ENCODE measurements at regions not wholly inside any gene's neighbourhood (a gene's known extent, or its start where the extent isn't known, plus 50 kb on each side); places are given as distances from the start of the nearest gene placed in this dataset.

DNA sequence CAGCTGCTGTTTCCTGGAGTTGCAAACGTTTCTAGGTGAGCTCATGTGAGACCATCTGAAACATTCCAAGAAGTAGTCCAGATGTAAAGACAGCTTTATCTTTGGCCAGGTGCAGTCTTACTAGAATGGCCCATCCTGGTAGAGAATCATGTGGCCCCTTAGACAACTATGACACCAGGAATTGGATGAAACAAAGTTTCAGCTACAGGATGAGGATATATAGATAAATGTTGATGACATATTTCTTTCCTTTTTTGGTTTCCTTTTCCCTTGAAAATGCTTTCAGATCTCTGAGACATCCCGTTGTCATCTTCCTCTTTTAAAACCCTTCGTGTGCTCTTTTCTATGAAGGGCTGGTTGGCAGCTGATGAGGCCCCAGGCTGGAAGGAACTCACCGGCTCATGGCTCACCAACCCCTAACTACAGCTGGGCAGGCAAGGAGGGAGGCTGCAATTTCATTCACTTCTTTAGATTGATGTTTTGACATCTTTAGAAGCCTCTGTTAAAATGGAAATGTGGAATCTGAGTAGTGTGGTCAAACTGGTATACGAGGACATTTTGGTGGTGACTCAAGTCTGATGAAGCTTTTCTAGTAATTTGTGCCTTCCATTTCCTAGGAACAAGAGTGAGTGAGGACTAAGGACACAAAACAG is 167.9 kb upstream of the TNFAIP3 start:
- in situ Hi-C loops (cut with MboI): no loop called here
- POLR2A ChIA-PET: interaction anchor here (0.6 to 4.1 kb wide), 10 partner anchors 13 to 603 kb away, joined by 3 to 24 read pairs (median 3); no protein-coding TSS in a partner anchor
- peak overlapping the region; percentile 49 for H2AFZ ChIP-seq (ENCODE audit: control insufficient read depth, low read depth, low read length)

DNA sequence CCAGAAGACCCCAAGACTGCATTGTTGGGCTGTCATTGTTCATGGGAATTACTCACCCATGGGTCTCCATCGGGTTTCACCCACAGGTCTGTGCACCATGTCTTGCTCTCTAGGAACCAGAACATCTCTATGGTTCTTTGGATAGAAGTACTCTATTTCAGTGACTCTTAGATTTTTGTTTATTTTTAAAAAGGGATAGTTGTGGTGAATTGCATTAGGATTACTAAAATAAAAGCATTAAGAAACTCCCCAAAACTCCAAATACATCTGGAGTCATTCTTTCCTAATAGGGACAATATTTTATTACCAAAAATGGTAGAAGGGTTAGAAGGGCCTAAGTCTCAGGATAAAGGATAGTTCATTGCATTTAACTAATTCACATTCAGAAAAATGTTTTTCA is 166.9 kb upstream of the TNFAIP3 start:
- ChIA-PET CTCF (interaction anchor here (0.8 to 6.2 kb wide), 7 partner anchors 13 to 305 kb away, joined by 3 to 97 read pairs (median 11); no protein-coding TSS in a partner anchor), RAD21 (ENCODE audit: unreplicated experiment) (interaction anchor here (0.6 to 5.2 kb wide), 9 partner anchors 32 to 680 kb away, joined by 3 to 54 read pairs (median 4); partner anchors contain the start of gene TNFAIP3), SMC1A (ENCODE audit: uncharacterized antibody, unreplicated experiment) (interaction anchor here (1.0 to 10.7 kb wide), 4 partner anchors 36 to 245 kb away, joined by 3 to 236 read pairs (median 4); no protein-coding TSS in a partner anchor), POLR2A (interaction anchor here (1.2 to 4.1 kb wide), 2 partner anchors 14 to 38 kb away, joined by 3 to 24 read pairs; no protein-coding TSS in a partner anchor)
- in situ Hi-C loops (cut with MboI): loop anchor here (10.0 kb wide), 1 partner anchor 305 kb away; no protein-coding TSS in a partner anchor
- FAIRE-seq (no peak), DNase-seq (ENCODE audit: low read depth, low spot score) (no peak), ATAC-seq (no peak)
- no peak overlapping the region for H2AFZ ChIP-seq (ENCODE audit: control insufficient read depth, low read depth, low read length)
- TF ChIP-seq NR2C2 (IDR thresholded peaks at IDR 0.05; ENCODE audit: borderline replicate concordance, control insufficient read depth, insufficient read length, low read depth): no peak
- no peak for TF ChIP-seq RUNX3 (IDR thresholded peaks at IDR 0.05; ENCODE audit: low read length)
- TF ChIP-seq EED (IDR thresholded peaks at IDR 0.05; ENCODE audit: low read depth): no peak
- TF ChIP-seq ZNF217 (IDR thresholded peaks at IDR 0.05): no peak
- TF ChIP-seq RBBP5 (conservative IDR thresholded peaks at IDR 0.05): no peak
- TF ChIP-seq HDAC2 (IDR thresholded peaks at IDR 0.05): no peak
- no peak for TF ChIP-seq ZZZ3 (IDR thresholded peaks at IDR 0.05; ENCODE audit: control insufficient read depth, insufficient read length, low read depth)
- no peak for TF ChIP-seq SMAD1 (IDR thresholded peaks at IDR 0.05; ENCODE audit: low read depth, partially characterized antibody)
- H4K20me1 ChIP-seq (ENCODE audit: control insufficient read depth, insufficient read depth): no peaks in the 10 kb centered on the region
- H3K36me3 ChIP-seq (ENCODE audit: control insufficient read depth in 2 of 2, insufficient read depth in 2 of 2, low read length in 1 of 2): no peaks in the 10 kb centered on the region
- 100% methylated on average over 1 of the region's 1 CpG for WGBS (ENCODE audit: insufficient coverage, insufficient replicate concordance, low lambda C conversion rate, missing lambda C conversion rate)
- no TSS peak for BruUV-seq (replicated peaks)
- H3K27ac ChIP-seq (ENCODE audit: control insufficient read depth, insufficient read depth): no peak overlapping the region
- H3K9ac ChIP-seq (ENCODE audit: control insufficient read depth, insufficient read depth, low read length): no peak overlapping the region
- no peaks in the 10 kb centered on the region for H3K79me2 ChIP-seq (ENCODE audit: control insufficient read depth, insufficient read depth, low read length)
- H3K27me3 ChIP-seq (replicated peaks in 1 of 2; ENCODE audit: control insufficient read depth in 2 of 2, insufficient read depth in 2 of 2, low read length in 1 of 2): no peaks in the 10 kb centered on the region
- H3K4me2 ChIP-seq (ENCODE audit: control insufficient read depth, insufficient read depth): no peak overlapping the region
- no peaks in the 10 kb centered on the region for H3K9me3 ChIP-seq (replicated peaks; ENCODE audit: control insufficient read depth, insufficient read depth, low read length)
- H3K4me3 ChIP-seq: no peak overlapping the region
- H3K4me1 ChIP-seq (ENCODE audit: control insufficient read depth, insufficient read depth, low read length): peaks cover 13% of the 10 kb centered on the region
- intact Hi-C loops (cut with micrococcal nuclease; ENCODE audit: unreplicated experiment): no loop called here

More for the DNA sequence above, 167.9 kb upstream of the TNFAIP3 start:
- H3K4me3 ChIP-seq: no peak overlapping the region
- H3K4me2 ChIP-seq (ENCODE audit: control insufficient read depth, insufficient read depth): no peak overlapping the region; the same call in 1 of the 2 replicates
- FAIRE-seq (peak; percentile 65), ATAC-seq (peak; percentile 51), DNase-seq (ENCODE audit: low read depth, low spot score) (no peak)
- WGBS (ENCODE audit: insufficient coverage, insufficient replicate concordance, low lambda C conversion rate, missing lambda C conversion rate): 4% methylated on average over 5 of the region's 5 CpGs
- H3K79me2 ChIP-seq (ENCODE audit: control insufficient read depth, insufficient read depth, low read length): no peaks in the 10 kb centered on the region
- no peaks in the 10 kb centered on the region for H3K27me3 ChIP-seq (replicated peaks in 1 of 2; ENCODE audit: control insufficient read depth in 2 of 2, insufficient read depth in 2 of 2, low read length in 1 of 2)
- no peaks in the 10 kb centered on the region for H3K36me3 ChIP-seq (ENCODE audit: control insufficient read depth in 2 of 2, insufficient read depth in 2 of 2, low read length in 1 of 2)
- H3K9me3 ChIP-seq (replicated peaks; ENCODE audit: control insufficient read depth, insufficient read depth, low read length): no peaks in the 10 kb centered on the region
- no peaks in the 10 kb centered on the region for H4K20me1 ChIP-seq (ENCODE audit: control insufficient read depth, insufficient read depth)
- 0 out of 2 replicates have a peak overlapping the region, but pooled peaks have one; percentile 16 for H3K9ac ChIP-seq (ENCODE audit: control insufficient read depth, insufficient read depth, low read length)
- no TSS peak for BruUV-seq (replicated peaks)
- intact Hi-C loops (cut with micrococcal nuclease; ENCODE audit: unreplicated experiment): no loop called here
- SMC1A ChIA-PET (ENCODE audit: uncharacterized antibody, unreplicated experiment): interaction anchor here (0.6 to 10.7 kb wide), 27 partner anchors 8 to 385 kb away, joined by 3 to 236 read pairs (median 4); no protein-coding TSS in a partner anchor
- CTCF ChIA-PET: interaction anchor here (0.7 to 6.2 kb wide), 20 partner anchors 9 to 810 kb away, joined by 3 to 97 read pairs (median 4); no protein-coding TSS in a partner anchor
- RAD21 ChIA-PET (ENCODE audit: unreplicated experiment): interaction anchor here (0.9 to 5.2 kb wide), 13 partner anchors 9 to 308 kb away, joined by 3 to 54 read pairs (median 5); no protein-coding TSS in a partner anchor
- H3K27ac ChIP-seq (ENCODE audit: control insufficient read depth, insufficient read depth): no peak overlapping the region; the same call in 1 of the 2 replicates
- H3K4me1 ChIP-seq (ENCODE audit: control insufficient read depth, insufficient read depth, low read length): peaks cover 13% of the 10 kb centered on the region
- no peak for TF ChIP-seq POU2F2 (IDR thresholded peaks at IDR 0.05; ENCODE audit: borderline replicate concordance, low read depth, low read length)
- TF ChIP-seq IKZF1 (conservative IDR thresholded peaks at IDR 0.05): peak; percentile 33; the same call in 1 of the 2 replicates
- 0 out of 4 replicates have a peak, but pooled peaks of 1 of the 2 experiments have one; percentile 22 for TF ChIP-seq IKZF2 (IDR thresholded peaks at IDR 0.05)
- TF ChIP-seq SMARCA5 (IDR thresholded peaks at IDR 0.05): no peak
- no peak for TF ChIP-seq MXI1 (IDR thresholded peaks at IDR 0.05; ENCODE audit: low read depth, low read length)
- TF ChIP-seq ETV6 (conservative IDR thresholded peaks at IDR 0.05 in 1 of 2, IDR thresholded peaks at IDR 0.05 in 1 of 2; ENCODE audit: borderline replicate concordance in 1 of 2, low read depth in 1 of 2): peak in 1 of 2 experiments; percentile 64; a peak in 1 of 4 replicates
- TF ChIP-seq EED (IDR thresholded peaks at IDR 0.05; ENCODE audit: low read depth): peak; percentile 38; the same call in 1 of the 2 replicates
- no peak for TF ChIP-seq FOXK2 (IDR thresholded peaks at IDR 0.05)
- peak; percentile 43; the same call in 1 of the 2 replicates for TF ChIP-seq NFIC (IDR thresholded peaks at IDR 0.05; ENCODE audit: low read depth, low read length)
